Endothelial cell of umbilical vein (primary cell): ENCODE measurements at regions not wholly inside any gene's neighbourhood (a gene's known extent, or its start where the extent isn't known, plus 50 kb on each side); places are given as distances from the start of the nearest gene placed in this dataset.

Experiments
- BruUV-seq: library from RNA; stranded (reverse); fragments of 400-500 nt; replicated peaks from 2 replicates; lab custom pipeline; 2021; lab: Mats Ljungman, UMichigan
- CTCF ChIA-PET: fragments of 300-600, 350-600 bp; sonication (Branson Sonifier 250); formaldehyde crosslinking; loops from one replicate; lab custom pipeline; 2021; ENCODE audit warnings: antibody characterized with exemption, inconsistent platforms; lab: Charles Lee
- POLR2A ChIA-PET: fragments of 300-600, 350-600 bp; sonication (Branson Sonifier 250); formaldehyde crosslinking; loops from one replicate; lab custom pipeline; 2021; ENCODE audit warnings: antibody characterized with exemption, inconsistent platforms; lab: Charles Lee
- DNase-seq: peaks from one replicate; pipeline ENCODE4 v3.0.0-alpha.2; 2011; ENCODE audit warnings: low read depth, low spot score
- FAIRE-seq: peaks from 2 replicates; lab custom pipeline; 2011; peaks lifted over from hg19 to GRCh38; lab: Jason Lieb, UNC
- H2AFZ ChIP-seq: 2 replicates; pipeline ENCODE4 v1.6.0; 2012; ENCODE audit warnings: low read depth, low read length, control low read depth, inconsistent platforms
- H3K27ac ChIP-seq: 2 replicates; pipeline ENCODE4 v1.5.1; 2011; ENCODE audit warnings: low read depth, mild to moderate bottlenecking, control low read depth, low read length, moderate library complexity; ENCODE audit not compliant: insufficient read depth
- H3K27me3 ChIP-seq, 2 experiments: 2 replicates each; pipeline versions ENCODE4 v1.6.0 to v1.6.1; 2011; ENCODE audit warnings: low read length in 2 of 2, mixed read lengths in 1 of 2; ENCODE audit not compliant: control insufficient read depth in 2 of 2, insufficient read depth in 2 of 2
- H3K36me3 ChIP-seq, 2 experiments: 2 replicates in 1 of 2; 3 replicates in 1 of 2; pipeline ENCODE4 v1.5.1; 2011; ENCODE audit warnings: low read length in 2 of 2, mild to moderate bottlenecking in 1 of 2, moderate library complexity in 1 of 2; ENCODE audit not compliant: control insufficient read depth in 2 of 2, insufficient read depth in 2 of 2; ENCODE audit errors: extremely low read depth in 1 of 2
- H3K4me1 ChIP-seq: 3 replicates; pipeline ENCODE4 v1.5.1; 2011; ENCODE audit warnings: mild to moderate bottlenecking, low read length; ENCODE audit not compliant: control insufficient read depth, insufficient read depth; ENCODE audit errors: extremely low read depth
- H3K4me2 ChIP-seq: 2 replicates; pipeline ENCODE4 v1.6.1; 2011; ENCODE audit warnings: low read length, control low read depth, mixed read lengths; ENCODE audit not compliant: insufficient read depth
- H3K4me3 ChIP-seq, 3 experiments: fragments of 200-600 bp in 1 of 3; sonication (generic), shearing (Covaris generic) in 1 of 3; replicated peaks in 1 of 3; 2 replicates each; pipeline ENCODE4 v1.5.1; 2011 to 2016; ENCODE audit warnings: control low read depth in 3 of 3, low read length in 3 of 3, mild to moderate bottlenecking in 2 of 3, inconsistent platforms in 1 of 3, low read depth in 1 of 3, moderate library complexity in 1 of 3; ENCODE audit not compliant: insufficient read depth in 1 of 3
- H3K79me2 ChIP-seq: 2 replicates; pipeline ENCODE4 v1.6.0; 2012; ENCODE audit warnings: low read length, inconsistent platforms; ENCODE audit not compliant: control insufficient read depth, insufficient read depth
- H3K9ac ChIP-seq: replicated peaks from 2 replicates; pipeline ENCODE3; 2011; ENCODE audit warnings: low read length, control low read depth; ENCODE audit not compliant: insufficient read depth; ENCODE audit errors: extremely low read depth
- H3K9me1 ChIP-seq: replicated peaks from 3 replicates; pipeline ENCODE4 v1.6.0; 2011; ENCODE audit warnings: mild to moderate bottlenecking, low read length; ENCODE audit not compliant: control insufficient read depth, insufficient read depth; ENCODE audit errors: extremely low read depth
- H3K9me3 ChIP-seq: replicated peaks from 2 replicates; pipeline ENCODE4 v1.5.1; 2012; ENCODE audit warnings: low read length, inconsistent platforms; ENCODE audit not compliant: control insufficient read depth, insufficient read depth
- H4K20me1 ChIP-seq: replicated peaks from 2 replicates; pipeline ENCODE3; 2011; ENCODE audit warnings: mild to moderate bottlenecking, low read length; ENCODE audit not compliant: control insufficient read depth, insufficient read depth; ENCODE audit errors: extremely low read depth
- EZH2 ChIP-seq: IDR thresholded peaks from 2 replicates; pipeline ENCODE4 v1.6.1; 2012; ENCODE audit warnings: borderline replicate concordance, low read depth, mild to moderate bottlenecking, moderate library complexity, low read length, inconsistent platforms; ENCODE audit not compliant: severe bottlenecking
- FOS ChIP-seq: IDR thresholded peaks from 2 replicates; pipeline ENCODE4 v1.6.1; 2011; ENCODE audit warnings: mild to moderate bottlenecking, low read length, moderate library complexity, borderline replicate concordance; ENCODE audit not compliant: insufficient read depth
- GATA2 ChIP-seq: IDR thresholded peaks from 2 replicates; pipeline ENCODE4 v1.7.0; 2011; ENCODE audit warnings: low read depth, mild to moderate bottlenecking, moderate library complexity, mixed read lengths, low read length; ENCODE audit not compliant: insufficient read length, insufficient read depth
- JUN ChIP-seq: IDR thresholded peaks from 2 replicates; pipeline ENCODE4 v1.6.1; 2011; ENCODE audit warnings: borderline replicate concordance, low read depth; ENCODE audit not compliant: insufficient read length, insufficient read depth
- MYC ChIP-seq: IDR thresholded peaks from one replicate; pipeline ENCODE4 v1.6.1; 2011; ENCODE audit warnings: mild to moderate bottlenecking, low read depth, low read length
- POLR2A ChIP-seq: IDR thresholded peaks from 2 replicates; pipeline ENCODE4 v1.6.1; 2012; ENCODE audit warnings: low read depth, mild to moderate bottlenecking, control low read depth, low read length
- POLR2AphosphoS5 ChIP-seq: IDR thresholded peaks from 2 replicates; pipeline ENCODE4 v1.6.1; 2012; ENCODE audit warnings: low read depth, mild to moderate bottlenecking, control low read depth, low read length, moderate library complexity; ENCODE audit not compliant: insufficient read depth
- dilution Hi-C: fragments of 300-500 bp; cut with MboI; formaldehyde crosslinking; loops from one replicate; pipeline ENCODE4 v1.15.0; 2019; ENCODE audit warnings: low sequenced_read_pairs; ENCODE audit not compliant: extremely low pct_ligation_motif_present
- intact Hi-C: fragments of 100-400 bp; cut with micrococcal nuclease; formaldehyde crosslinking; loops from one replicate; pipeline ENCODE4 v1.10.0; 2022
- TF ChIP-seq, protein P1 (sequence below): IDR thresholded peaks from 2 replicates; pipeline ENCODE4 v1.6.1; 2011; ENCODE audit not compliant: insufficient read depth, insufficient read length
- TF ChIP-seq, protein P2 (sequence below), 2 donors: IDR thresholded peaks; 1 replicate in 1 of 2; 2 replicates in 1 of 2; pipeline ENCODE4 v1.5.1; 2011; ENCODE audit warnings: low read length in 2 of 2, mild to moderate bottlenecking in 2 of 2, moderate library complexity in 2 of 2, control low read depth in 1 of 2, inconsistent platforms in 1 of 2, low read depth in 1 of 2; ENCODE audit not compliant: insufficient read depth in 1 of 2; ENCODE audit errors: extremely low read depth in 1 of 2

DNA sequence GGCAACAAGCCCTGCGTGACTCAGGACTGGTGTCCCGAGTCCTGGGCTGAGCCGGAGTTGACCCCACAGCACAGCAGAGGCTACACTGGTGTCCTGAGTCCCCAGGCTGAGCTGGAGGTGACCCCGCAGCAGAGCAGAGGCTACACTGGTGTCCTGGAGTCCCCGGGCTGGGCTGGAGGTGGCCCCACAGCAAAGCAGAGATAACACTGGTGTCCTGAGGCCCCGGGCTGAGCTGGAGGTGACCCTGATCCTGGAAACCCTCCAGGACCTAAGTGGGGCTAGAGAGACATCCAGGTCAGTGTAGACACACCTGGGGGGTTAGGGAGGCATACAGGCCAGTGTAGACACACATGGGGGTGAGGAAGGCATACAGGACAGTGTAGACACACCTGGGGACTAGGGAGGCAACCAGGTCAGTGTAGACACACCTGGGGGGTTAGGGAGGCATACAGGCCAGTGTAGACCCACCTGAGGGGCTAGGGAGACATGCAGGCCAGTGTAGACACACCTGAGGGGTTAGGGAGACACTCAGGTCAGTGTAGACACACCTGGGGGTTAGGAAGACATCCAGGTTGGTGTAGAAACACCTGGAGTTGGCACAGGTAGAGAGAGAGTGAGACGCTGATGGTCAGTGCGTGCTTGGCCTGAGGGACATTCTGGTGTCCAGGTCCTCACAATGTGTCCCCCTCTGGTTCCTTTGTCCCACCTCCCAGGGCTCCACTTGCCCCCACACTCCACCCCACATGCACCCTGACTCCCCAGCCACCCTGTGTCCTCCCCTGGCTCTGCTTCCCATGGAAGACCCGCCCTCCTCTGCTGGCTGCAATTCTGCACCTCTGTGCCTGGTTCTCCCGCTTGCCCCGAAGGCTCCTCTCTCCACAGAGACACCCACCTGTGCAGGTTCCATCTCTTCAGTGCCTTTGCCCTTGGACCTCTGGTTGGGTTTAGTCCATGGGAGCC is 321.6 kb upstream of the SFSWAP start:
- CTCF ChIA-PET, result no interaction called here
- no peak for FAIRE-seq
- no peaks in the 10 kb centered on the region for H4K20me1 ChIP-seq
- no peaks in the 10 kb centered on the region for H3K4me1 ChIP-seq
- DNase-seq, result no peak
- H3K9ac ChIP-seq, result no peak overlapping the region
- no peak overlapping the region for H3K4me3 ChIP-seq
- no peak overlapping the region for H3K27ac ChIP-seq
- dilution Hi-C loops (no loop called here), intact Hi-C loops (no loop called here)
- H3K79me2 ChIP-seq, result no peaks in the 10 kb centered on the region
- H3K4me2 ChIP-seq, result no peak overlapping the region
- no peak overlapping the region for H2AFZ ChIP-seq
- no peaks in the 10 kb centered on the region for H3K27me3 ChIP-seq
- no peaks in the 10 kb centered on the region for H3K9me1 ChIP-seq
- no TSS peak for BruUV-seq
- no peaks in the 10 kb centered on the region for H3K9me3 ChIP-seq
- no peak for TF ChIP-seq GATA2
- TF ChIP-seq POLR2A, result no peak
- TF ChIP-seq FOS, result no peak
- TF ChIP-seq JUN, result no peak
- TF ChIP-seq, protein P1, sequence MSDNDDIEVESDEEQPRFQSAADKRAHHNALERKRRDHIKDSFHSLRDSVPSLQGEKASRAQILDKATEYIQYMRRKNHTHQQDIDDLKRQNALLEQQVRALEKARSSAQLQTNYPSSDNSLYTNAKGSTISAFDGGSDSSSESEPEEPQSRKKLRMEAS, result no peak
- no peak for TF ChIP-seq MYC
- TF ChIP-seq, protein P2, sequence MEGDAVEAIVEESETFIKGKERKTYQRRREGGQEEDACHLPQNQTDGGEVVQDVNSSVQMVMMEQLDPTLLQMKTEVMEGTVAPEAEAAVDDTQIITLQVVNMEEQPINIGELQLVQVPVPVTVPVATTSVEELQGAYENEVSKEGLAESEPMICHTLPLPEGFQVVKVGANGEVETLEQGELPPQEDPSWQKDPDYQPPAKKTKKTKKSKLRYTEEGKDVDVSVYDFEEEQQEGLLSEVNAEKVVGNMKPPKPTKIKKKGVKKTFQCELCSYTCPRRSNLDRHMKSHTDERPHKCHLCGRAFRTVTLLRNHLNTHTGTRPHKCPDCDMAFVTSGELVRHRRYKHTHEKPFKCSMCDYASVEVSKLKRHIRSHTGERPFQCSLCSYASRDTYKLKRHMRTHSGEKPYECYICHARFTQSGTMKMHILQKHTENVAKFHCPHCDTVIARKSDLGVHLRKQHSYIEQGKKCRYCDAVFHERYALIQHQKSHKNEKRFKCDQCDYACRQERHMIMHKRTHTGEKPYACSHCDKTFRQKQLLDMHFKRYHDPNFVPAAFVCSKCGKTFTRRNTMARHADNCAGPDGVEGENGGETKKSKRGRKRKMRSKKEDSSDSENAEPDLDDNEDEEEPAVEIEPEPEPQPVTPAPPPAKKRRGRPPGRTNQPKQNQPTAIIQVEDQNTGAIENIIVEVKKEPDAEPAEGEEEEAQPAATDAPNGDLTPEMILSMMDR (IDR thresholded peaks at IDR 0.05; ENCODE audit: extremely low read depth in 1 of 2, insufficient read depth in 1 of 2, low read depth in 1 of 2, low read length in 2 of 2), result no peak
- no peak for TF ChIP-seq EZH2
- TF ChIP-seq POLR2AphosphoS5, result no peak
- POLR2A ChIA-PET, result no interaction called here
- H3K36me3 ChIP-seq, result no peaks in the 10 kb centered on the region
